ENCODE measurements at regions not wholly inside any gene's neighbourhood (a gene's known extent, or its start where the extent isn't known, plus 50 kb on each side); places are given as distances from the start of the nearest gene placed in this dataset.

- ATAC-seq (no peak), DNase-seq (no peak)
- BruUV-seq (replicated peaks), result no TSS peak
- ChIA-PET POLR2A (ENCODE audit: unreplicated experiment) (no interaction called here), CTCF (no interaction called here)
- H3K79me2 ChIP-seq (ENCODE audit: low read length), result no peaks in the 10 kb centered on the region
- no peaks in the 10 kb centered on the region for H3K36me3 ChIP-seq (ENCODE audit: low read depth, low read length)
- H3K4me1 ChIP-seq (ENCODE audit: insufficient read depth, low read length), result no peaks in the 10 kb centered on the region
- H3F3A ChIP-seq (ENCODE audit: low read length, unreplicated experiment), result no peaks in the 10 kb centered on the region
- no peak overlapping the region for H2AFZ ChIP-seq (ENCODE audit: low read length)
- intact Hi-C loops (cut with micrococcal nuclease), result no loop called here
- no peaks in the 10 kb centered on the region for H3K9me2 ChIP-seq (replicated peaks; ENCODE audit: low read length)
- H3K4me2 ChIP-seq (ENCODE audit: low read length), result no peak overlapping the region
- no peak overlapping the region for H3K9ac ChIP-seq (ENCODE audit: low read length)
- TF ChIP-seq EZH2phosphoT487 (IDR thresholded peaks at IDR 0.05; ENCODE audit: borderline replicate concordance, low read length) (no peak), EZH2 (IDR thresholded peaks at IDR 0.05; ENCODE audit: low read length, unreplicated experiment) (no peak)
- TF ChIP-seq, protein P1, sequence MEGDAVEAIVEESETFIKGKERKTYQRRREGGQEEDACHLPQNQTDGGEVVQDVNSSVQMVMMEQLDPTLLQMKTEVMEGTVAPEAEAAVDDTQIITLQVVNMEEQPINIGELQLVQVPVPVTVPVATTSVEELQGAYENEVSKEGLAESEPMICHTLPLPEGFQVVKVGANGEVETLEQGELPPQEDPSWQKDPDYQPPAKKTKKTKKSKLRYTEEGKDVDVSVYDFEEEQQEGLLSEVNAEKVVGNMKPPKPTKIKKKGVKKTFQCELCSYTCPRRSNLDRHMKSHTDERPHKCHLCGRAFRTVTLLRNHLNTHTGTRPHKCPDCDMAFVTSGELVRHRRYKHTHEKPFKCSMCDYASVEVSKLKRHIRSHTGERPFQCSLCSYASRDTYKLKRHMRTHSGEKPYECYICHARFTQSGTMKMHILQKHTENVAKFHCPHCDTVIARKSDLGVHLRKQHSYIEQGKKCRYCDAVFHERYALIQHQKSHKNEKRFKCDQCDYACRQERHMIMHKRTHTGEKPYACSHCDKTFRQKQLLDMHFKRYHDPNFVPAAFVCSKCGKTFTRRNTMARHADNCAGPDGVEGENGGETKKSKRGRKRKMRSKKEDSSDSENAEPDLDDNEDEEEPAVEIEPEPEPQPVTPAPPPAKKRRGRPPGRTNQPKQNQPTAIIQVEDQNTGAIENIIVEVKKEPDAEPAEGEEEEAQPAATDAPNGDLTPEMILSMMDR (conservative IDR thresholded peaks at IDR 0.05; ENCODE audit: low read depth, low read length), result no peak
- H3K27ac ChIP-seq (ENCODE audit: low read length), result no peak overlapping the region
- H3K27me3 ChIP-seq (ENCODE audit: low read length), result no peaks in the 10 kb centered on the region
- H3K9me3 ChIP-seq (ENCODE audit: low read length), result no peaks in the 10 kb centered on the region
- no peak overlapping the region for H3K4me3 ChIP-seq (ENCODE audit: low read length)
- H4K20me1 ChIP-seq (ENCODE audit: low read length), result no peaks in the 10 kb centered on the region
Measured at GRCh38 chr3:22308871-22309270, 557.9 kb upstream of the ZNF385D start.

DNA sequence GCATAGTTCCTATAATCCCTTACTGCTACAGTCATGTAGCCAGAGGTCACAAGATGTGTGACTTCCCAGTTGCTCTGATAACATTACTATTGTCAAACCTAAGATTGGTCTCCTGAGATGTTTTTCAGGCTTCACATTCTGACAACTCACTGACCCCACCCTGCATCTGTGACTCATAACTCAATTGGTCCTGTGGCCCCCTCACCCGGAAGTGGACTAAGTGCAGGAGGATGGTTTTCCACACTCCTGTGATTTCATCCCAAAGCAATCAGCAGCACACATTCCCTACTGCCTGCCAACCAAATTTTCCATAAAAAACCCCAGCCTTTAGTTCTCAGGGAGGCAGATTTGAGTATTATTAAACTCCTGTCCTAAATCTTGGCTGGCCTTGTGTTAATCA is 564.9 kb upstream of the ZNF385D start:
- H4K20me1 ChIP-seq (ENCODE audit: low read length), result no peaks in the 10 kb centered on the region
- no peaks in the 10 kb centered on the region for H3K79me2 ChIP-seq (ENCODE audit: low read length)
- ChIA-PET POLR2A (ENCODE audit: unreplicated experiment) (no interaction called here), CTCF (no interaction called here)
- H3K9me2 ChIP-seq (replicated peaks; ENCODE audit: low read length), result no peaks in the 10 kb centered on the region
- H3K9me3 ChIP-seq (ENCODE audit: low read length), result no peaks in the 10 kb centered on the region
- no peaks in the 10 kb centered on the region for H3F3A ChIP-seq (ENCODE audit: low read length, unreplicated experiment)
- H3K36me3 ChIP-seq (ENCODE audit: low read depth, low read length), result no peaks in the 10 kb centered on the region
- no TSS peak for BruUV-seq (replicated peaks)
- no peaks in the 10 kb centered on the region for H3K27me3 ChIP-seq (ENCODE audit: low read length)
- TF ChIP-seq, protein P1 (conservative IDR thresholded peaks at IDR 0.05; ENCODE audit: low read depth, low read length), result no peak
- TF ChIP-seq EZH2 (IDR thresholded peaks at IDR 0.05; ENCODE audit: low read length, unreplicated experiment), result no peak
- no peak for TF ChIP-seq EZH2phosphoT487 (IDR thresholded peaks at IDR 0.05; ENCODE audit: borderline replicate concordance, low read length)
- DNase-seq (no peak), ATAC-seq (no peak; the same call in 1 of the 2 replicates)
- no peak overlapping the region for H2AFZ ChIP-seq (ENCODE audit: low read length)
- H3K4me2 ChIP-seq (ENCODE audit: low read length), result no peak overlapping the region
- intact Hi-C loops (cut with micrococcal nuclease), result no loop called here
- no peak overlapping the region for H3K27ac ChIP-seq (ENCODE audit: low read length)
- H3K4me1 ChIP-seq (ENCODE audit: insufficient read depth, low read length), result no peaks in the 10 kb centered on the region
- no peak overlapping the region for H3K9ac ChIP-seq (ENCODE audit: low read length)
- H3K4me3 ChIP-seq (ENCODE audit: low read length), result no peak overlapping the region

DNA sequence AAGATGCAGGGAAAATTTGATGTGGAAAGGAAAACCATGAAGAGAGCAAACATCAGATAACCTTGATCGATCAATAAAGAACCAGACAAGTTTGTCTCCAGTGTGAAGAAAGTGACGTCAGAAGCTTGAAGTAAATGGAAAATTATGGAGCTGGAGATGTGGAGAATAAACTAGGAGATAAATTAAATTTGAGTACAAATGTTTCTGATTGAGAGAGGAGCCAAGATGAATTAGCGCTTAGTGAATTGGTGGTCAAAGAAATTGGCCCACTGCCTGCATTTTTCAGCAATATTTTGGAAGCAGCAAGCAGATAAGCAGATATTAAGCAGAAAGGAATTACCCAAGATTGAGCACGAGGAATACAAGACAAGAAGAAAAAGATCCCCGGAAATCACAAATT is 567.3 kb upstream of the ZNF385D start:
- no peak for ATAC-seq
- Histone ChIP-seq H3K4me1 (ENCODE audit: insufficient read depth, low read length) (no peaks in the 10 kb centered on the region), H3F3A (ENCODE audit: low read length, unreplicated experiment) (no peaks in the 10 kb centered on the region), H3K4me3 (ENCODE audit: low read length) (no peak overlapping the region), H3K27ac (ENCODE audit: low read length) (no peak overlapping the region), H2AFZ (ENCODE audit: low read length) (no peak overlapping the region), H3K4me2 (ENCODE audit: low read length) (no peak overlapping the region), H3K79me2 (ENCODE audit: low read length) (no peaks in the 10 kb centered on the region), H3K27me3 (ENCODE audit: low read length) (no peaks in the 10 kb centered on the region), H3K9me3 (ENCODE audit: low read length) (no peaks in the 10 kb centered on the region), H3K36me3 (ENCODE audit: low read depth, low read length) (no peaks in the 10 kb centered on the region), H4K20me1 (ENCODE audit: low read length) (no peaks in the 10 kb centered on the region), H3K9me2 (replicated peaks; ENCODE audit: low read length) (no peaks in the 10 kb centered on the region), H3K9ac (ENCODE audit: low read length) (no peak overlapping the region)
- intact Hi-C loops (cut with micrococcal nuclease), result loop anchor here (2.0 kb wide), 1 partner anchor 142 kb away; no protein-coding TSS in a partner anchor
- TF ChIP-seq, protein P1 (conservative IDR thresholded peaks at IDR 0.05; ENCODE audit: low read depth, low read length), result no peak
- no peak for TF ChIP-seq EZH2 (IDR thresholded peaks at IDR 0.05; ENCODE audit: low read length, unreplicated experiment)
- no peak for TF ChIP-seq EZH2phosphoT487 (IDR thresholded peaks at IDR 0.05; ENCODE audit: borderline replicate concordance, low read length)
- BruUV-seq (replicated peaks), result no TSS peak
- POLR2A ChIA-PET (ENCODE audit: unreplicated experiment), result interaction anchor here (0.7 kb wide), 1 partner anchor 35 kb away, joined by 4 read pairs; no protein-coding TSS in a partner anchor
- DNase-seq, result no peak
- CTCF ChIA-PET, result no interaction called here
